GM23338 (cell line): ENCODE measurements at regions not wholly inside any gene's neighbourhood (a gene's known extent, or its start where the extent isn't known, plus 50 kb on each side); places are given as distances from the start of the nearest gene placed in this dataset.
A peak's percentile ranks its signal among the peaks of the same experiment; 100 is the strongest.

Experiments
- ATAC-seq: fragments of 200-7000 bp; cut with Tn5 transposase; 3 replicates; pipeline ENCODE4 v1.9.1; 2020
- DNase-seq: peaks from one replicate; pipeline ENCODE4 v3.0.0-alpha.2; 2015; ENCODE audit warnings: low spot score
- H2AFZ ChIP-seq: fragments of 200-600 bp; sonication (generic); 2 replicates; pipeline ENCODE4 v1.8.0; 2016; ENCODE audit warnings: antibody characterized with exemption, mild to moderate bottlenecking, moderate library complexity
- H3F3A ChIP-seq: fragments of 200-600 bp; sonication (generic); replicated peaks from 2 replicates; pipeline ENCODE4 v1.8.0; 2017; ENCODE audit warnings: antibody characterized with exemption, mixed run types, low read depth
- H3K27ac ChIP-seq: fragments of 200-600 bp; sonication (generic); 2 replicates; pipeline ENCODE4 v1.6.1; 2016; ENCODE audit warnings: low read depth
- H3K27me3 ChIP-seq: fragments of 200-600 bp; sonication (generic); 2 replicates; pipeline ENCODE4 v1.8.0; 2016; ENCODE audit warnings: mild to moderate bottlenecking, mixed run types, moderate library complexity; ENCODE audit not compliant: insufficient read depth
- H3K36me3 ChIP-seq: fragments of 200-600 bp; sonication (generic); 2 replicates; pipeline ENCODE4 v1.8.0; 2016; ENCODE audit warnings: mild to moderate bottlenecking; ENCODE audit not compliant: insufficient read depth
- H3K4me1 ChIP-seq: fragments of 200-600 bp; sonication (generic); 2 replicates; pipeline ENCODE4 v1.8.0; 2016; ENCODE audit warnings: mild to moderate bottlenecking, moderate library complexity; ENCODE audit not compliant: insufficient read depth
- H3K4me2 ChIP-seq: fragments of 200-600 bp; sonication (generic); 2 replicates; pipeline ENCODE4 v1.7.1; 2017; ENCODE audit warnings: mixed run types
- H3K4me3 ChIP-seq: fragments of 200-600 bp; sonication (generic); 2 replicates; pipeline ENCODE4 v1.6.1; 2016; ENCODE audit warnings: mixed run types
- H3K79me2 ChIP-seq: fragments of 200-600 bp; sonication (generic); replicated peaks from 2 replicates; pipeline ENCODE4 v1.8.0; 2017; ENCODE audit warnings: mild to moderate bottlenecking; ENCODE audit not compliant: insufficient read depth
- H3K9me2 ChIP-seq: fragments of 200-600 bp; sonication (generic); 2 replicates; pipeline ENCODE4 v1.8.0; 2017; ENCODE audit not compliant: insufficient read depth
- H4K20me1 ChIP-seq: fragments of 200-600 bp; sonication (generic); replicated peaks from 2 replicates; pipeline ENCODE4 v1.8.0; 2017; ENCODE audit warnings: mild to moderate bottlenecking; ENCODE audit not compliant: insufficient read depth
- H3K27ac Mint-ChIP-seq: 2 replicates; pipeline ENCODE4 v1.8.0; 2020; ENCODE audit warnings: inconsistent platforms, mild to moderate bottlenecking, moderate library complexity, mixed read lengths
- H3K27me3 Mint-ChIP-seq: 3 replicates; pipeline ENCODE4 v1.8.0; 2022; ENCODE audit warnings: low read depth, mild to moderate bottlenecking, moderate library complexity, mixed read lengths, inconsistent platforms; ENCODE audit not compliant: insufficient read depth, poor library complexity
- H3K36me3 Mint-ChIP-seq: 3 replicates; pipeline ENCODE4 v1.8.0; 2021; ENCODE audit warnings: low read depth, mild to moderate bottlenecking, inconsistent platforms, moderate library complexity, mixed read lengths
- H3K4me1 Mint-ChIP-seq: 3 replicates; pipeline ENCODE4 v1.8.0; 2020; ENCODE audit warnings: mild to moderate bottlenecking, inconsistent platforms, mixed read lengths
- H3K4me3 Mint-ChIP-seq: 3 replicates; pipeline ENCODE4 v1.8.0; 2021; ENCODE audit warnings: moderate library complexity, mild to moderate bottlenecking, inconsistent platforms, mixed read lengths
- H3K9me3 Mint-ChIP-seq: 3 replicates; pipeline ENCODE4 v1.8.0; 2020; ENCODE audit warnings: moderate library complexity, mild to moderate bottlenecking, inconsistent platforms, mixed read lengths
- CREB1 ChIP-seq: fragments of 250-450 bp; sonication (Bioruptor Pico); IDR thresholded peaks from 2 replicates; pipeline ENCODE4 v1.5.0; 2020; ENCODE audit warnings: low read depth, mild to moderate bottlenecking, moderate library complexity
- EZH2 ChIP-seq: fragments of 200-600 bp; sonication (generic); IDR thresholded peaks from one replicate; pipeline ENCODE4 v1.8.0; 2017; ENCODE audit warnings: antibody characterized with exemption, mild to moderate bottlenecking, low read depth; ENCODE audit not compliant: unreplicated experiment
- EZH2phosphoT487 ChIP-seq: fragments of 200-600 bp; sonication (generic); IDR thresholded peaks from one replicate; pipeline ENCODE4 v1.8.1; 2018; ENCODE audit warnings: antibody characterized with exemption; ENCODE audit not compliant: unreplicated experiment
- JUNB ChIP-seq: IDR thresholded peaks from one replicate; pipeline ENCODE4 v1.6.1; 2016; ENCODE audit warnings: antibody characterized with exemption; ENCODE audit not compliant: unreplicated experiment
- NANOG ChIP-seq: IDR thresholded peaks from 2 replicates; pipeline ENCODE4 v1.6.1; 2016; ENCODE audit warnings: antibody characterized with exemption, borderline replicate concordance
- POLR2AphosphoS5 ChIP-seq: IDR thresholded peaks from 2 replicates; pipeline ENCODE4 v1.6.1; 2016; ENCODE audit warnings: antibody characterized with exemption, low read depth
- STAT1 ChIP-seq: IDR thresholded peaks from one replicate; pipeline ENCODE4 v1.6.1; 2016; ENCODE audit warnings: antibody characterized with exemption; ENCODE audit not compliant: unreplicated experiment
- ZNF114 ChIP-seq: fragments of 250-450 bp; sonication (Bioruptor Pico); IDR thresholded peaks from 2 replicates; pipeline ENCODE4 v1.5.0; 2020; ENCODE audit warnings: mild to moderate bottlenecking, moderate library complexity
- ZNF331 ChIP-seq: fragments of 250-450 bp; sonication (Bioruptor Pico); IDR thresholded peaks from 2 replicates; pipeline ENCODE4 v1.5.0; 2020; ENCODE audit warnings: low read depth, mild to moderate bottlenecking, moderate library complexity
- TF ChIP-seq, protein P1 (sequence below): IDR thresholded peaks from one replicate; pipeline ENCODE4 v1.6.1; 2018; ENCODE audit warnings: antibody characterized with exemption; ENCODE audit not compliant: unreplicated experiment
- TF ChIP-seq, protein P2 (sequence below): IDR thresholded peaks from 2 replicates; pipeline ENCODE4 v1.6.1; 2016; ENCODE audit warnings: antibody characterized with exemption
- TF ChIP-seq, protein P3 (sequence below), 2 experiments: fragments of 200-600 bp in 1 of 2; sonication (generic) in 1 of 2; conservative IDR thresholded peaks; 2 replicates each; pipeline versions ENCODE4 v1.5.1 to v1.6.1; 2016 to 2017; ENCODE audit warnings: antibody characterized with exemption in 2 of 2, low read depth in 2 of 2, mild to moderate bottlenecking in 2 of 2, moderate library complexity in 1 of 2

DNA sequence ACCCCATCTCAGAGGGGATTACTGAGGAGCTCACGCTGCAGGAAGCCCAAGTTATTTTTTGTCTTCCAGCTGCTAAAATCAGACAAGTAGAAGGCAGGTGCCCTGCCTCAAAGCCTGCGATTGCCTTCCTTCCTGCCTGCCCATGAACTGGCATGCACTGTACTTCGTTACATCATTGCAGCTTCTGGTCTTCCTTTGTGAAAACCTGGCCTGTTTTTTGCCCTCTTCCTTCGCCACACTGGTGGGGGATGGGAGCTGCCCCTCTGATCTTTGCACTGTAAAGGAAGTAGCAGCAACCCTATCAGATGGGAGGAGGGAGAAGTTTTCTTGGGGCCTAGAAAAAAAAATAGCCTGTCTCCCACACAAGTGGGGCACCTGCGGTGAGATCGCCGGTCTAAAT, 1098.7 kb downstream of the BCL11B start:
- Mint-ChIP-seq H3K27me3 (peaks cover 5% of the 10 kb centered on the region), H3K4me3 (no peak overlapping the region), H3K36me3 (no peaks in the 10 kb centered on the region), H3K27ac (peak overlapping the region; percentile 17; the same call in 1 of the 2 replicates), H3K9me3 (no peaks in the 10 kb centered on the region), H3K4me1 (peaks cover 18% of the 10 kb centered on the region)
- Histone ChIP-seq H3F3A (no peaks in the 10 kb centered on the region), H3K27me3 (no peaks in the 10 kb centered on the region), H3K79me2 (no peaks in the 10 kb centered on the region), H2AFZ (peak overlapping the region; percentile 88; the same call in 1 of the 2 replicates), H3K27ac (no peak overlapping the region), H3K9me2 (peaks cover 2% of the 10 kb centered on the region; the same call in 1 of the 2 replicates), H3K4me1 (peaks cover 9% of the 10 kb centered on the region), H4K20me1 (no peaks in the 10 kb centered on the region), H3K4me2 (no peak overlapping the region), H3K36me3 (no peaks in the 10 kb centered on the region), H3K4me3 (no peak overlapping the region)
- no peak for TF ChIP-seq ZNF114 (CRISPR knock-in tag)
- TF ChIP-seq NANOG = no peak
- no peak for TF ChIP-seq JUNB
- TF ChIP-seq POLR2AphosphoS5 = no peak
- TF ChIP-seq, protein P1, sequence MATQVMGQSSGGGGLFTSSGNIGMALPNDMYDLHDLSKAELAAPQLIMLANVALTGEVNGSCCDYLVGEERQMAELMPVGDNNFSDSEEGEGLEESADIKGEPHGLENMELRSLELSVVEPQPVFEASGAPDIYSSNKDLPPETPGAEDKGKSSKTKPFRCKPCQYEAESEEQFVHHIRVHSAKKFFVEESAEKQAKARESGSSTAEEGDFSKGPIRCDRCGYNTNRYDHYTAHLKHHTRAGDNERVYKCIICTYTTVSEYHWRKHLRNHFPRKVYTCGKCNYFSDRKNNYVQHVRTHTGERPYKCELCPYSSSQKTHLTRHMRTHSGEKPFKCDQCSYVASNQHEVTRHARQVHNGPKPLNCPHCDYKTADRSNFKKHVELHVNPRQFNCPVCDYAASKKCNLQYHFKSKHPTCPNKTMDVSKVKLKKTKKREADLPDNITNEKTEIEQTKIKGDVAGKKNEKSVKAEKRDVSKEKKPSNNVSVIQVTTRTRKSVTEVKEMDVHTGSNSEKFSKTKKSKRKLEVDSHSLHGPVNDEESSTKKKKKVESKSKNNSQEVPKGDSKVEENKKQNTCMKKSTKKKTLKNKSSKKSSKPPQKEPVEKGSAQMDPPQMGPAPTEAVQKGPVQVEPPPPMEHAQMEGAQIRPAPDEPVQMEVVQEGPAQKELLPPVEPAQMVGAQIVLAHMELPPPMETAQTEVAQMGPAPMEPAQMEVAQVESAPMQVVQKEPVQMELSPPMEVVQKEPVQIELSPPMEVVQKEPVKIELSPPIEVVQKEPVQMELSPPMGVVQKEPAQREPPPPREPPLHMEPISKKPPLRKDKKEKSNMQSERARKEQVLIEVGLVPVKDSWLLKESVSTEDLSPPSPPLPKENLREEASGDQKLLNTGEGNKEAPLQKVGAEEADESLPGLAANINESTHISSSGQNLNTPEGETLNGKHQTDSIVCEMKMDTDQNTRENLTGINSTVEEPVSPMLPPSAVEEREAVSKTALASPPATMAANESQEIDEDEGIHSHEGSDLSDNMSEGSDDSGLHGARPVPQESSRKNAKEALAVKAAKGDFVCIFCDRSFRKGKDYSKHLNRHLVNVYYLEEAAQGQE = no peak
- TF ChIP-seq, protein P2, sequence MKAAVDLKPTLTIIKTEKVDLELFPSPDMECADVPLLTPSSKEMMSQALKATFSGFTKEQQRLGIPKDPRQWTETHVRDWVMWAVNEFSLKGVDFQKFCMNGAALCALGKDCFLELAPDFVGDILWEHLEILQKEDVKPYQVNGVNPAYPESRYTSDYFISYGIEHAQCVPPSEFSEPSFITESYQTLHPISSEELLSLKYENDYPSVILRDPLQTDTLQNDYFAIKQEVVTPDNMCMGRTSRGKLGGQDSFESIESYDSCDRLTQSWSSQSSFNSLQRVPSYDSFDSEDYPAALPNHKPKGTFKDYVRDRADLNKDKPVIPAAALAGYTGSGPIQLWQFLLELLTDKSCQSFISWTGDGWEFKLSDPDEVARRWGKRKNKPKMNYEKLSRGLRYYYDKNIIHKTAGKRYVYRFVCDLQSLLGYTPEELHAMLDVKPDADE = no peak
- no peak for TF ChIP-seq ZNF331 (CRISPR knock-in tag)
- no peak for TF ChIP-seq EZH2phosphoT487
- no peak for TF ChIP-seq STAT1
- no peak for ATAC-seq
- no peak for DNase-seq

DNA sequence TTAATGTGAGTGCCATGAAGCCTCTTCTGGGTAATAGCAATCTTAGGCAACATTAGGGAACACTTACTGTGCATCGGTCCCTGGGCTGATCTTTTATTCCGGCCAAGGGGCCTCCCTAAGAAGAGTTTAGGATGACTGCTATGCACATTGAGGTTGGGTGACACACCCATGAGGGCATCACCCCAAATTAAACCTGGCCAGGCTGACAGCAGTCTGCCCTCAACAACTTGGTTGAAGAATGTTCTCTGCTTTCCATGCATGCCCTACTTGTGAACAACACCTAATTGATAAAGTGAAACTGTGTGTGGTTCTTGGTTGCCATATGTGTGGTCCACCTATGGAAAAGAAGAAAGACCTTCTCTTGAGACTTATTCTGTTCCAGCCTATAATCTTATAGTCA, 1098.0 kb downstream of the BCL11B start:
- H4K20me1 ChIP-seq = no peaks in the 10 kb centered on the region
- no peaks in the 10 kb centered on the region for H3K36me3 ChIP-seq
- H3K27ac ChIP-seq = no peak overlapping the region
- peaks cover 18% of the 10 kb centered on the region for H3K4me1 Mint-ChIP-seq
- H3K27me3 ChIP-seq = no peaks in the 10 kb centered on the region
- no peak overlapping the region for H3K4me3 ChIP-seq
- H3K4me2 ChIP-seq = no peak overlapping the region
- no peak overlapping the region for H3K4me3 Mint-ChIP-seq
- no peaks in the 10 kb centered on the region for H3K79me2 ChIP-seq
- DNase-seq (no peak), ATAC-seq (no peak)
- H3K9me3 Mint-ChIP-seq = no peaks in the 10 kb centered on the region
- peaks cover 5% of the 10 kb centered on the region for H3K27me3 Mint-ChIP-seq
- H3K4me1 ChIP-seq = peaks cover 9% of the 10 kb centered on the region
- H3F3A ChIP-seq = no peaks in the 10 kb centered on the region
- H3K36me3 Mint-ChIP-seq = no peaks in the 10 kb centered on the region
- H3K9me2 ChIP-seq = peaks cover 2% of the 10 kb centered on the region; the same call in 1 of the 2 replicates
- H2AFZ ChIP-seq = peak overlapping the region; percentile 88; the same call in 1 of the 2 replicates
- no peak overlapping the region for H3K27ac Mint-ChIP-seq
- no peak for TF ChIP-seq STAT1
- TF ChIP-seq, protein P1 = no peak
- no peak for TF ChIP-seq CREB1 (CRISPR knock-in tag)
- no peak for TF ChIP-seq JUNB
- TF ChIP-seq EZH2 = no peak
- TF ChIP-seq, protein P3, sequence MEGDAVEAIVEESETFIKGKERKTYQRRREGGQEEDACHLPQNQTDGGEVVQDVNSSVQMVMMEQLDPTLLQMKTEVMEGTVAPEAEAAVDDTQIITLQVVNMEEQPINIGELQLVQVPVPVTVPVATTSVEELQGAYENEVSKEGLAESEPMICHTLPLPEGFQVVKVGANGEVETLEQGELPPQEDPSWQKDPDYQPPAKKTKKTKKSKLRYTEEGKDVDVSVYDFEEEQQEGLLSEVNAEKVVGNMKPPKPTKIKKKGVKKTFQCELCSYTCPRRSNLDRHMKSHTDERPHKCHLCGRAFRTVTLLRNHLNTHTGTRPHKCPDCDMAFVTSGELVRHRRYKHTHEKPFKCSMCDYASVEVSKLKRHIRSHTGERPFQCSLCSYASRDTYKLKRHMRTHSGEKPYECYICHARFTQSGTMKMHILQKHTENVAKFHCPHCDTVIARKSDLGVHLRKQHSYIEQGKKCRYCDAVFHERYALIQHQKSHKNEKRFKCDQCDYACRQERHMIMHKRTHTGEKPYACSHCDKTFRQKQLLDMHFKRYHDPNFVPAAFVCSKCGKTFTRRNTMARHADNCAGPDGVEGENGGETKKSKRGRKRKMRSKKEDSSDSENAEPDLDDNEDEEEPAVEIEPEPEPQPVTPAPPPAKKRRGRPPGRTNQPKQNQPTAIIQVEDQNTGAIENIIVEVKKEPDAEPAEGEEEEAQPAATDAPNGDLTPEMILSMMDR (conservative IDR thresholded peaks at IDR 0.05; ENCODE audit: low read depth in 2 of 2) = no peak
